Gastrocnemius medialis (tissue), 4 donors: ENCODE measurements at regions not wholly inside any gene's neighbourhood (a gene's known extent, or its start where the extent isn't known, plus 50 kb on each side); places are given as distances from the start of the nearest gene placed in this dataset.

ENCODE experiments used
- ATAC-seq, 2 donors: fragments of 150-250 bp; one replicate each; pipeline ENCODE4 v1.9.1; 2016
- DNase-seq, 2 donors: peaks; one replicate each; pipeline ENCODE4 v3.0.0-alpha.2; 2019
- H3K27ac ChIP-seq, 4 donors: fragments of 200-600 bp; sonication (generic); 1 replicate in 1 of 4; 2 replicates in 3 of 4; pipeline ENCODE4 v1.5.1; 2016 to 2018; ENCODE audit warnings: mild to moderate bottlenecking in 2 of 4, moderate library complexity in 1 of 4
- H3K27me3 ChIP-seq, 3 donors: fragments of 200-600 bp; sonication (generic) in 2 of 3; 1 replicate in 1 of 3; 2 replicates in 2 of 3; pipeline versions ENCODE4 v1.5.1 to v1.6.0; 2016 to 2019; ENCODE audit warnings: mild to moderate bottlenecking in 1 of 3, moderate library complexity in 1 of 3
- H3K36me3 ChIP-seq, 2 donors: fragments of 200-600 bp; sonication (generic) in 1 of 2; one replicate each; pipeline ENCODE4 v1.5.1; 2017 to 2018
- H3K4me1 ChIP-seq, 2 donors: fragments of 200-600 bp; sonication (generic) in 1 of 2; one replicate each; pipeline ENCODE4 v1.5.1; 2016 to 2017; ENCODE audit warnings: mild to moderate bottlenecking in 2 of 2
- H3K4me3 ChIP-seq, 4 donors: fragments of 200-600 bp; sonication (generic) in 3 of 4; 1 replicate in 1 of 4; 2 replicates in 3 of 4; pipeline ENCODE4 v1.5.1; 2016 to 2019; ENCODE audit warnings: mild to moderate bottlenecking in 2 of 4
- H3K9me3 ChIP-seq, 3 donors: fragments of 200-600 bp; sonication (generic) in 2 of 3; 1 replicate in 1 of 3; 2 replicates in 2 of 3; pipeline ENCODE4 v1.5.1; 2016 to 2019
- CTCF ChIP-seq, 5 experiments: fragments of 450-650 bp in 3 of 5; fragments of 200-600 bp in 2 of 5; sonication (generic) in 2 of 5; IDR thresholded peaks in 4 of 5; conservative IDR thresholded peaks in 1 of 5; 1 replicate in 4 of 5; 2 replicates in 1 of 5; pipeline ENCODE4 v1.5.1; 2016 to 2019; ENCODE audit warnings: antibody characterized with exemption in 5 of 5, mild to moderate bottlenecking in 3 of 5, moderate library complexity in 3 of 5
- POLR2A ChIP-seq, 2 donors: fragments of 450-650 bp; IDR thresholded peaks; one replicate each; pipeline ENCODE4 v1.6.1; 2017; ENCODE audit warnings: antibody characterized with exemption in 2 of 2, mild to moderate bottlenecking in 2 of 2, moderate library complexity in 2 of 2
- in situ Hi-C, 4 donors: fragments of 200-750 bp; cut with MboI; loops; one replicate each; pipeline versions ENCODE4 v1.15.0 to v1.8.0; 2017; ENCODE audit warnings: low sequenced_read_pairs in 4 of 4
- intact Hi-C: fragments of 100-400 bp; cut with DNase I; formaldehyde crosslinking; loops from one replicate; pipeline ENCODE4 v1.15.1; 2023; ENCODE audit warnings: low total_unique reads

- in situ Hi-C loops (no loop called here), intact Hi-C loops (no loop called here)
- Histone ChIP-seq H3K27me3 (no peaks in the 10 kb centered on the region), H3K36me3 (no peaks in the 10 kb centered on the region), H3K9me3 (no peaks in the 10 kb centered on the region), H3K27ac (no peak overlapping the region), H3K4me1 (no peaks in the 10 kb centered on the region), H3K4me3 (no peak overlapping the region)
- no peak for DNase-seq
- no peak for TF ChIP-seq CTCF (IDR thresholded peaks at IDR 0.05 in 4 of 5, conservative IDR thresholded peaks at IDR 0.05 in 1 of 5)
- TF ChIP-seq POLR2A (IDR thresholded peaks at IDR 0.05), result no peak
- no peak for ATAC-seq
These were observed 65.1 kb downstream of the NOG start for GRCh38 chr17:56658648-56659047.

GRCh38 chr17:56659622-56660021 lies 66.1 kb downstream of the NOG start:
- intact Hi-C loops, result no loop called here
- Histone ChIP-seq H3K9me3 (no peaks in the 10 kb centered on the region), H3K4me3 (no peak overlapping the region), H3K27ac (no peak overlapping the region), H3K4me1 (no peaks in the 10 kb centered on the region), H3K36me3 (no peaks in the 10 kb centered on the region), H3K27me3 (no peaks in the 10 kb centered on the region)
- in situ Hi-C loops, result no loop called here
- TF ChIP-seq POLR2A (IDR thresholded peaks at IDR 0.05) (no peak), CTCF (IDR thresholded peaks at IDR 0.05 in 4 of 5, conservative IDR thresholded peaks at IDR 0.05 in 1 of 5) (no peak)
- ATAC-seq (no peak), DNase-seq (no peak)

GRCh38 chr17:56661906-56662305 lies 68.4 kb downstream of the NOG start:
- intact Hi-C loops, result no loop called here
- no peaks in the 10 kb centered on the region for H3K9me3 ChIP-seq
- ATAC-seq (no peak), DNase-seq (no peak)
- no peak overlapping the region for H3K4me3 ChIP-seq
- H3K27me3 ChIP-seq, result no peaks in the 10 kb centered on the region
- in situ Hi-C loops, result no loop called here
- TF ChIP-seq POLR2A (IDR thresholded peaks at IDR 0.05), result no peak
- TF ChIP-seq CTCF (IDR thresholded peaks at IDR 0.05 in 4 of 5, conservative IDR thresholded peaks at IDR 0.05 in 1 of 5), result no peak
- H3K4me1 ChIP-seq, result no peaks in the 10 kb centered on the region
- H3K36me3 ChIP-seq, result no peaks in the 10 kb centered on the region
- H3K27ac ChIP-seq, result no peak overlapping the region

- no peak for ATAC-seq
- TF ChIP-seq POLR2A (IDR thresholded peaks at IDR 0.05) (no peak), CTCF (IDR thresholded peaks at IDR 0.05 in 4 of 5, conservative IDR thresholded peaks at IDR 0.05 in 1 of 5) (no peak)
- intact Hi-C loops (no loop called here), in situ Hi-C loops (no loop called here)
- H3K4me1 ChIP-seq, result no peaks in the 10 kb centered on the region
- no peaks in the 10 kb centered on the region for H3K36me3 ChIP-seq
- no peaks in the 10 kb centered on the region for H3K27me3 ChIP-seq
- no peak overlapping the region for H3K27ac ChIP-seq
- DNase-seq, result no peak
- no peak overlapping the region for H3K4me3 ChIP-seq
- no peaks in the 10 kb centered on the region for H3K9me3 ChIP-seq
These were observed 72.4 kb downstream of the NOG start for GRCh38 chr17:56665864-56666263.

- intact Hi-C loops, result no loop called here
- no peak for TF ChIP-seq POLR2A (IDR thresholded peaks at IDR 0.05)
- TF ChIP-seq CTCF (IDR thresholded peaks at IDR 0.05 in 4 of 5, conservative IDR thresholded peaks at IDR 0.05 in 1 of 5), result no peak
- ATAC-seq (no peak), DNase-seq (no peak)
- in situ Hi-C loops, result no loop called here
- Histone ChIP-seq H3K27ac (no peak overlapping the region), H3K9me3 (no peaks in the 10 kb centered on the region), H3K36me3 (no peaks in the 10 kb centered on the region), H3K4me3 (no peak overlapping the region), H3K4me1 (no peaks in the 10 kb centered on the region), H3K27me3 (no peaks in the 10 kb centered on the region)
These were observed 74.5 kb downstream of the NOG start for GRCh38 chr17:56667925-56668458.
